Fibroblast of lung (primary cell): ENCODE measurements at regions not wholly inside any gene's neighbourhood (a gene's known extent, or its start where the extent isn't known, plus 50 kb on each side); places are given as distances from the start of the nearest gene placed in this dataset.

Source experiments
- EZH2 ChIP-seq: IDR thresholded peaks from 2 replicates; pipeline ENCODE4 v1.5.1; 2012; ENCODE audit warnings: low read length, control low read depth, mild to moderate bottlenecking; ENCODE audit errors: missing control alignments
- TF ChIP-seq, protein P1 (sequence below), 2 donors: IDR thresholded peaks in 1 of 2; conservative IDR thresholded peaks in 1 of 2; 1 replicate in 1 of 2; 2 replicates in 1 of 2; pipeline ENCODE4 v1.5.1; 2011 to 2012; ENCODE audit warnings: low read length in 2 of 2, control low read depth in 1 of 2, inconsistent platforms in 1 of 2, low read depth in 1 of 2, mild to moderate bottlenecking in 1 of 2

DNA sequence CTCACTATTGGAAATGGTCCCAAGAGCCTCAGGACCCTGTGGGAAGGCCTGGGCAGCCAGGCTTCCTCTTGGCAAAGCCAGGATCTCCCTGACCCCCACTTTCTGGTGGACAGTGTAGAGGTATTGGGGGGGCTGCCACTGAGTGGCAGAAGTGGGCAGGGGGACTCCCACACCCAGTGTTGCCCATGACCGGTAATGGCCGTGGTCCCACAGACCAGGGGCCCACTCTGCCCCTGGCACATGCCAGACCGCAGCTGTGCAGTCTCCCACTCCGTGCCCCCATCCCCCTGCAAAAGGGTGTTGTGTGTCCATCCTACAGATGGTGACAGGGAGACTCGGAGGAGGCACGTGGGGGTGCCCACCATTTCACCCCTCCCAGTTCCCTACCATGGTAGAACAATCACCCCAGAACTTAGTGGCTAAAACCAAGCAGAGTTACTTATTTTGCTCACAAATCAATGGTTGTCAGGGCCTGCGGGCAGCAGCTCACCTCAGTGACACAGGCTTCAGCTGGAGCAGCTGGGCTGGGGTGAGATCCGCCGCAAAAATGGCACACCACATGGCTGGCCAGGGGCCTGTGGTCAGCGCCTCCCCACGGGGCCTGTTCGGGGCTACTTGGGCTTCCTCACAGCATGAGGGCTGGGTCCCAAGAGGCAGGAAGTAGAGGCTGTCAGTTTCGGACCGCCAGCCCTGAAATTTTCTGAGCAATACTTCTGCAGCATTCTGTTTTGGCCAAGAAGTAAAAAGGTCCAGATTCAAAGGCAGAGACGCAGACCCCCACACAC lies 59.0 kb upstream of the ZNF469 start:
- TF ChIP-seq, protein P1, sequence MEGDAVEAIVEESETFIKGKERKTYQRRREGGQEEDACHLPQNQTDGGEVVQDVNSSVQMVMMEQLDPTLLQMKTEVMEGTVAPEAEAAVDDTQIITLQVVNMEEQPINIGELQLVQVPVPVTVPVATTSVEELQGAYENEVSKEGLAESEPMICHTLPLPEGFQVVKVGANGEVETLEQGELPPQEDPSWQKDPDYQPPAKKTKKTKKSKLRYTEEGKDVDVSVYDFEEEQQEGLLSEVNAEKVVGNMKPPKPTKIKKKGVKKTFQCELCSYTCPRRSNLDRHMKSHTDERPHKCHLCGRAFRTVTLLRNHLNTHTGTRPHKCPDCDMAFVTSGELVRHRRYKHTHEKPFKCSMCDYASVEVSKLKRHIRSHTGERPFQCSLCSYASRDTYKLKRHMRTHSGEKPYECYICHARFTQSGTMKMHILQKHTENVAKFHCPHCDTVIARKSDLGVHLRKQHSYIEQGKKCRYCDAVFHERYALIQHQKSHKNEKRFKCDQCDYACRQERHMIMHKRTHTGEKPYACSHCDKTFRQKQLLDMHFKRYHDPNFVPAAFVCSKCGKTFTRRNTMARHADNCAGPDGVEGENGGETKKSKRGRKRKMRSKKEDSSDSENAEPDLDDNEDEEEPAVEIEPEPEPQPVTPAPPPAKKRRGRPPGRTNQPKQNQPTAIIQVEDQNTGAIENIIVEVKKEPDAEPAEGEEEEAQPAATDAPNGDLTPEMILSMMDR (conservative IDR thresholded peaks at IDR 0.05 in 1 of 2, IDR thresholded peaks at IDR 0.05 in 1 of 2; ENCODE audit: low read depth in 1 of 2, low read length in 2 of 2): no peak
- TF ChIP-seq EZH2: no peak
